NCI-H526 (cell line): ENCODE measurements at regions not wholly inside any gene's neighbourhood (a gene's known extent, or its start where the extent isn't known, plus 50 kb on each side); places are given as distances from the start of the nearest gene placed in this dataset.

Experiments used
- DNase-seq, 2 experiments: peaks; one replicate each; lab custom pipeline; 2025; lab: John Stamatoyannopoulos, UW

DNA sequence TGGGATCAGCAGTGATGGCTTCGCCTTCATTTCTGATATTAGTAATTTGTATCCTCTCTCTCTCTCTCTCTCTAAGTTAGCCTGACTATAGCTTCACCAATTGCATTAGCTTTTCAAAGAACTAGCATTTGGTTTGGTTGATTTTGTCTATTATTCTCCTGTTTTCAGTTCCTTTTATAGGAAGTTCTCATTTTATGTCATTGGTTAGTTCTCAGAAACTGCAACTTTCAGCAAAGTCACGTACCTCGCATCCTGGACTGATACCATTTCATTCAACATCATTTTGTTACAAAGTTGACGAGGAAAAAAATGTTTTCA is 450.8 kb downstream of the EIPR1 start:
- DNase-seq: no peak

DNA sequence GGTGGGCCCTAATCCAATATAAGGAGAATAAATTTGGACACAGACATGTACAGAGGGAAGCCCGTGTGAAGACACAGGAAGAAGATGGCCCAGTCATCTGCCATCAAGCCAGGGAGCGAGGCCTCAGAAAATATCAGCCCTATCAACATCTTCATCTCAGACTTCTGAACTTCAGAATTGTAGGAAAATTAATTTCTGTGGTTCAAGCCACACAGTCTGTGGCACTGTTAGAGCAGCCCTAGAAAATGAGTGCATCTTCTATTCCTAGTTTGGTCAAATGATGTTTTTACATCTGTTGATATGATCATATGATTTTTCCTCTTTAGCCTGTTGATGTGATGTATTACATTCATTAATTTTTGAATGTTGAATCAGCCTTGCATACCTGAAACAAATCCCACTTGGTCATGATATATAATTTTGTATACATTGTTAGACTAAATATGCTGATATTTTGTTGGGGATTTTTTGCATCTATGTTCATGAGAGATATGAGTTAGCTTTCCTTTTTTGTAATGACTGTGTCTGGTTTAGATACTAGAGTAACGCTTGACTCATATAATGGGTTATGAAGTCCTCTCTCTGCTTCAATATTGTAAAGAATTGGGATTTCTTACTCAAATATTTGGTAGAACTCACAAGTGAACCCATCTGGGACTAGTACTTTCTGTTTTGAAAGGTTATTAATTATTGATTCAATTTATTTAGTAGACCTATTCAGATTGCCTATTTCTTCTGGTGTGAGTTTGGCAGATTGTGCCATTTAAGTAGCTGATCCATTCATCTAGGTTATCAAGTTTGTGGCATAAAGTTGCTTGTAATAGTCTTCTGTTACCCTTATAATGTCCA is 451.4 kb downstream of the EIPR1 start:
- no peak for DNase-seq

DNA sequence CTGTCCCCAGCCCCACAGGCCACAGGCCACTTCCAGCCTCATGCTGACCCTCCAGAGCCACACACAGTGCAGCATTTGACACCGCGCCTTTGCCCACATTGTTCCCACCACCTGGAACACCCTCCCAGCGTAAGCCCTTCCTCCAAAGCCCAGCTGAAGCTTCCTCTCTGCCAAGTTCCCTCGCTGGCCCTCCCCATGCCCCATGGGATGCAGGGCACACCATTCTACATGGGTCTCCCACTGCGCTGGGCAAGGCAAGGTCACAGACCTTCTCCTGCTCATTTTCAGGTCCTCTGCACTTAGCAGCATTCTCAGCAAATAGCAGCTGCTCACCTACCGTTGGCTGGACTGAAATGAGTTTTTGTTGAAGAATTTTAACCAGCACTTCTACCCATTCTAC is 455.5 kb downstream of the EIPR1 start:
- no peak for DNase-seq

DNA sequence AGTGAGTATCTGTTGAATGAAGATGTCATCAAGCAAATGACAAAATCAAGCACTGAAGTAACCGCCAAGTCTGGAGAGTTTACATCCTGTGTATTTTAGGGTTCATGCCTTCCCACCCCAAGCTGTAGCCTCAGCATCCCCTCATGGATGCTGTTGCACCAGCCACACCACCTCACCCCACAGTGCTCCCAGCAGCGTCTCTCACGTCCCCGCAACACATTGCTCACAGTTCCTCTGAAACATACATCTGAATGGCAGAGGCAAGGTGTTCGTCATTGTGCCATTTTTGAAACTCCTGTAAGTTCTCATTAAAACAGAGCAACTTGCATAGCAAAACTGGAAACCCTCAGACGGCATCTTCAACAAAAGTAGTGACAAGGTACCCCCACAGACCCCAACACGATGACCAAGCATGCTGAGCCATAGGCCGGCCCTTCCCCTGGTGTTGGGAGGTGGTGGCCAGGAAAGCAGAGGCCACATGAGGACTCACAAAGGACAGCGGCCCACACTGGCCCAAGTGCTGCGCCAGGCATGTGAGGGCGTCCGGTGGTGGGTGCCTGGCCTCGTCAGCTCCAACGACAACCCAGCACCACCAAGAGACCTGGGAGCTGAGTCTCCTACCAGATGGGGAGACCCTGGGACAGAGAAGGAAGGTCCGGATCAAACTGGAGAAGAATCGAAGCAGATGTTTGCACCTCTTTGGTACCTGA is 456.5 kb downstream of the EIPR1 start:
- DNase-seq: no peak

DNA sequence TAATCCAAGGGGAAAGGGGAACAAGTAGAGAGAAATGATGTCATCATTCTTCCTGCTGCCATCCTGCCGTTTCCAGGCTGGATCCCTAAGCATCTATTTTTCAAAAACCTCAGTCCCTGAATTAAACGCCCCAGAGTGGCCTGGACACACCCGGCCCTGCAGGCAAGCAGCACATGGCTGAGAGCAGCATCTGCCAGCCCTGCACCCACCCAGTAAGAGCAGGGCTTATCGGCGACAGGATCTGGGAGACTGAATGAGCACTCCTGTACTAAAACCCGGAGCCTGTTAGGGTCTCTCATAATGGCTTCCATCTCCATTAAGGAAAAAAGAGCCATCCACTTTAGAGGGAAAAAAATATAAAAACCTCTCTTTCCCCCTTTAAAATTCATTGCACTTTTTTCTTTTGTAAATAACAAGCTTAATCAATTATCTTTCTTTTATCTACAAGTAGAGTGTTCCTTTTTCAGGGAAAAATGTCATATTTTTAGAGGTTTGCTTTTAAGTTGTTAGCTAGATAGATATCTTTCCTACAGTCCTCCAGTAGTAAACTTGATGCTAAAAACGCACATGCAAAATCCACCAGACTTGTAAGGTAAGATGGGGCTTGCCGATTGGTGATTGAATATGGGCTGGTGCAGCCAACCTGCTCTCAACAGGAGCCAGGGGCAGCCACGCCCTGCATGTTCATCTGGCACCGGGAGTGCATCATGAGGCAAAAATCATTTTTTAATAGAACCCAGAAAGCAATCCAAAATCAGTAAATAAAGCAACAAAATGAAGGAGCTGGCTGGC is 457.8 kb downstream of the EIPR1 start:
- peak; percentile 6 to 23 for DNase-seq

DNA sequence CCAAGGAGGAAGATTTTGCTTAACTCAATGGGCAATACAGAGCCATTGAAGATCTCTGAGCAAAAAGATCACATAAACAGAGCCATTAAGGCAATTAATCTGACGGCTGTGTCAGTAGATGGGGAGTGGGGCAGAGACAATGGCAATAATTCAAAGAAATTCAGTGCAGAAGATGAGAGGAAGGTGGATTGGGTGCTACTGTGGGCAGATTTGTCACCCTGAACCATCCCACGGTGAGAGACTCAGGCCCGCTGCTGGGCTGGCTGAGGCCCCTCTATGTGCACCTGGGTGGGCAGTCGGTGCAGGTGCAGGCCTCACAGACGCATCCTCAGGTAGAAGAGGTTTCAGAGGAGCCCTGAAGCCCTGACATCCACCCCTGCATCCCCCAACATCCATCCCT is 458.6 kb downstream of the EIPR1 start:
- DNase-seq: no peak

DNA sequence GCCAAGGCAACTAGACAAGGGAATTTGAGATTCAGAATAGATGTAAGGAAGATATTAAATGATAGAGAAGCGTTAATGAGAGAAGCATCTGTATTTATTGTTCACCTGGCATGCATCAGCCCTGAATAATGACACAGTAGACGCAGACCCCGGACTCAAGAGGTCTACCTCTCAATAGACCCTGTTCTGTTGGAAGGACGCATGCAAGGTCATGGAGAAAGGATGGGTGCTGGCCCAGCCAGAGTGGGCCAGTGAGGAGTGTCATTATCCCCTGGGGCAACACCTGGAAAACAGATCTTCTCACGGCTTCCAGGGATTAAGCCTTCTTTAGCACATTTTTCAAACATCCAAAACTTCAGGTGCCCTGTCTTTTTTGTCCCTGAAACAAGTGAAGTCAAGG is 461.0 kb downstream of the EIPR1 start:
- no peak for DNase-seq

DNA sequence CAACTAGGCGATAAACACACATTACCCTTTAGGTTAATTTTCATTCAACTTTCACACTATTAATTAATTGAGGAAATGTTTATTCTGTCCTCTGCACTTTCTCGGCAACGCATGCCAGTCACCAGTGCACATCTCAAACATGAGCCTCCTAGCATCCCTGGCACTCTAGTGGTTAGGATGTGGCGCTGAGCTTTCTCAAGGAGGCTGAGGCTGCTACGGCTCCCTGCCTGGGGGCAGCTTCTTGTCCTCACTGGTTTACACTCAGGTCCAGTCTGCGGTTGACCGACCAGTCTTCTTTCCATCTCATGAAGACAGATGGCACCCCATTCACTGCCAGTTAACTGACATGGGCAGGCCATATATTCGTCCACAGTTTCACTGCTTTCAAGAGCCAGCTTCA is 463.4 kb downstream of the EIPR1 start:
- DNase-seq: no peak

DNA sequence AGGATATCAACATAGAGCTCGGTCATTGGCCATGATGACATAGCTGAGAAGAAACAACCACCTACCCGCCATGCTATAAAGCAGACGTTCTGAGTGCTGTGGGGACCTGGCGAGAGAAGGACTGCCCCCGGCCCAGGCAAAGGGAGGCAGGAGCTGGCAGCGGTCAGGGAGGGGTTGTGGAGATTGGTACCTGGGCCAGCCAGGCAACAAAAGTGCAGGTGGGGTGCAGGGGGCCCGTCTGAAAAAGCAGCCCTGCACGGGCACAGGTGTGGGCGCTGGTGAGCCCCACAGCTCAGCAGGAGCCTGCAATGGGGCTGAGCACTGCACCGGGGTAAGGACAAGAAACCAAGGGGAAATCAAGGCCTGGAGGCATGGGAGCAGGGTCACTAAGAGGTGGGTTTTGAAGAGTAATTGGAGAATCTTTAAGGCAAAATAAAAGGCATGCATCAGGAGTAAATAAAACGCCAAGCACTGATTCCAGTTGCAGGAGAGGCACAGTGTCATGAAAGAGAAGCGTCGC is 464.0 kb downstream of the EIPR1 start:
- DNase-seq: no peak

DNA sequence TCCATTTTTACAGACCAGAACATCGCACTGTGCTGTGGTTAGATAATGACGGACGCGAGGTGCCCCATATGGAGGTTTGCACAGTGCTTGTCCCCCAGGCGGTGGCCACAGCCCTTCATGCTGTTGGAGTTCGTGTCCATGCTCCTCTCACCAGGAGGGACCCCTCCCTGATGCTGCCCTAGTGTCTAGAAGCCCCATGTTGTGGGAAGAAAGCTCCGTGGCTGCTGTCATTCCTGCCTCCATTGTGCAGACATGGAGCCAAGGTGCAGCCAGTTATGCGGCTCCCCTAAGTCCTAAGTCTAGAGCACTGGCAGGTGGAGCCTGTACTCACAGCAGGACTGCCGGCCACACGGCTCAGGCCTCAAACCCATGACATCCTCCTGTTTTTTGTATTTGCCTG is 464.9 kb downstream of the EIPR1 start:
- peak in 1 of 2 experiments; percentile 78 for DNase-seq

DNA sequence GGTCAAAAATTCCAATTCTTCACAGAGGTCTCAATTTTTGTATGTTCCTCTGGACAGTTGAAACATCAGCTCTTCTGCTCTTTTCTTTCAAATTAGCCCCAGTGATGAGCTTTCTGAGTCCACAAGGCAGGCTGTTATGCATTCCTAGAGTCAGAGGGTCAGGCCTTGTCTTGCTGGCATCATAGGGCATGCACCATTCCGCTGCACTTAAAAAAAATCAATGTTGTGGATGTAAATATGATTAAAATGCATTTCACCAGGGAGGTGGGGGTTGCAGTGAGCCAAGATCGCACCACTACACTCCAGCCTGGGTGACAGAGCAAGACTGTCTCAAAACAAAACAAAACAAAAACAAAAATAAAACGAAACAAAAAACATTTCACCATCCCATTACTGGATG is 465.3 kb downstream of the EIPR1 start:
- DNase-seq: no peak

DNA sequence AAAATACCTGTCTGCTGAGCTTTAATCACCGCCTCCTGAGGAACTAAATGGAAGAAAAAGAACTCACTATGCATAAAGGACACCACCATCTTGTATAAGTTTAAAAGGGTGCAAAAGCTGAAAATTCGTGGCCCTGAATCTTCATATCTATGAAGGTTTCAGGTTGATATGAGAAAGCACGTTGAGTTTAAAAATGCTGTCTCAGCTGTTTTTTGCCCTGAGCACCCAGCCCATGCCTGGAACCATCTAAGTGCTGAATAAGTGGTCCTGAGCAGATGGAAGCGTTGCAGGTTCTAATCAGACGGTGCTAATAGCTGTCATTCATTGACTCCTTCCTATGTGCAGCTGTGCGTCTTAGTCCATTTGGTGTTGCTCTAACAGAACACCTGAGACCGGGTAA is 467.4 kb downstream of the EIPR1 start:
- DNase-seq: no peak

DNA sequence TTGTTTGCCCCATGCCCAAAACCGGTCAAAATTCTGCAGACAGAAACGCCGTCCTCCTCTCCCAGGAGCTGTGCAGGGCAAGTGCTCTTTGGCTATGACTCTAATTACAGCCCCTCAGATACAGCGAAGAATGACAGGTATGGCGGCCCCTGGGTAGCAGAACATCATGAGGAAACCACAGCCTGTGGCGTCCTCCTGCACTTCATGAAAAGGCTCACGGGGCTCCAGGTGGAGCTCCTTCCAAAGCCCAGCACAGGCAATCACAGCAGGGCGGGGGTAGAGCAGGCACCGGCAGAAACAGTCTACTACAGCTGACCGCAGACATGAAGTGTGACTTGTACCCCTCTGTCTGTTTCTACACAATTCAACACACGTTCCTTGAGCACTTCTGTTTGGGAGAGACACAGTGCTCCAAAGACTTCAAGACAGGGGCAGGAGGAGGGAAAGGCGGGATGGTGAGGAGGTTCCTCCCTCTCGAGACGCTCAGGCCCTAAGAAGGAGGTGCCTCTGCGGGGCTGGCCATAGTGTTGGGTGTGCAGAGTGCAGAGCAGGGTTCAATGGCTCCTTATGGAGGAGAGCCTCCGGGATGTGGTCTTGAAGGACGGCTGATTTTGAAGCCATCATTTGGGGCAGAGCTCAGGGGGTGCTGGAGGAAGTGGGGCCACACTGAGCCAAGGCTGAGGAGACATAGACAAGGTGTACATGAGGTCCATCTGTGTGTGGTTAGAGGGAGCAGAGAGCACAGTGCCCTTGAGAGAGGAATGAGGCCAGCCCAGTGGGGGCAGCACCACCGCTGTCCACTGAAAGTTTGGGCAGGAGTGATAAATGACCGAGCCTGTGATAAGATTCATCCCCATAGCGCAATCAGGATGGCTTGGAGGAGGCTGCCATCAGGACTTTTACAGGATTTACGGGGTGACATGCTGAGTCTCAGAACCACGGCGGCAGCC is 468.3 kb downstream of the EIPR1 start:
- no peak for DNase-seq

DNA sequence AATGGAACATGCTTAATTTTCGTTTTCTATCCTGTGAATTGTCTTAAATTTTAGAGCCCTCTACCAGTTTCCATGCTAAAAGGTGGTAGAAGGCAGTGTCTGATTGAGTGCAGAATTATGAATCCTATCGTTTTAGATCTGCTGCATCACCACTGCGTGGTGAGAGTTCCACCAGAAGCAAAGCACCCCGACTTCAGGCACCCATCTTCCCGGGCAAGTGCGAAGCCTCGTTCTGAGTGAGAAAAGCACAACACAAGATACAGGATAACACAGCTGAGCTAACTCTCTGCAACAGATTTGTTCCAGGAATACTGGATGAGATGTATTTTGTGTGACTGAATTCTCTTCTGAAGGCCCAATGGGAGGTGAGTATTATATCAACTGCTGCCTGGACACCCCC is 471.5 kb downstream of the EIPR1 start:
- DNase-seq: no peak

DNA sequence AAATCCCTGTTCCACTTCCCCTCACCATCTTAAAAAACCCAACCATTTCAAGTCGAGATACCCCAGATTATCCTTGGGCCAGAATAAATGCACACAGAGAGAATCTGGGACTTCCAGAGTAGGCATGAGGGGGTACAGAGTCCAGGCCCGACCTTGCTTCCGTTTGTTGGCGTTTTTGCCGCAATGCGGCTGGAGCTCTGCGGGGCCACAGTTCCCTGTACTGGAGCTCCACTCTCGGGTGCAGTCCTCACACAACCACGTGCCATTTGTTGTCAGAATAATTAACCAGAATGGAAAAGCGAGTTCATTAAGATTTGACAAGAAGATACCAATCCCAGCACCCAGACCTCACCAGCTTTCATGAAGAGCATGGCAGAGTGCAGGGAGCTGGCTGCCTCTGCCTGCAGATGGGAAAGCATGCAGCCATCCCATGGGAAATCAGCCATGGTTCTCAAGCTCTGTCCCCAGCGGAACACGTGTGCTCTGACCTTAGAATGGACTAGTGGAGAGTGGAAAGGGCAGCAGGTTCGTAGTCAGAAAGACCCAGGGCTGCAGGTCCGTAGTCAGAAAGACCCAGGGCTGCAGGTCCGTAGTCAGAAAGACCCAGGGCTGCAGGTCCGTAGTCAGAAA is 472.8 kb downstream of the EIPR1 start:
- DNase-seq: no peak

DNA sequence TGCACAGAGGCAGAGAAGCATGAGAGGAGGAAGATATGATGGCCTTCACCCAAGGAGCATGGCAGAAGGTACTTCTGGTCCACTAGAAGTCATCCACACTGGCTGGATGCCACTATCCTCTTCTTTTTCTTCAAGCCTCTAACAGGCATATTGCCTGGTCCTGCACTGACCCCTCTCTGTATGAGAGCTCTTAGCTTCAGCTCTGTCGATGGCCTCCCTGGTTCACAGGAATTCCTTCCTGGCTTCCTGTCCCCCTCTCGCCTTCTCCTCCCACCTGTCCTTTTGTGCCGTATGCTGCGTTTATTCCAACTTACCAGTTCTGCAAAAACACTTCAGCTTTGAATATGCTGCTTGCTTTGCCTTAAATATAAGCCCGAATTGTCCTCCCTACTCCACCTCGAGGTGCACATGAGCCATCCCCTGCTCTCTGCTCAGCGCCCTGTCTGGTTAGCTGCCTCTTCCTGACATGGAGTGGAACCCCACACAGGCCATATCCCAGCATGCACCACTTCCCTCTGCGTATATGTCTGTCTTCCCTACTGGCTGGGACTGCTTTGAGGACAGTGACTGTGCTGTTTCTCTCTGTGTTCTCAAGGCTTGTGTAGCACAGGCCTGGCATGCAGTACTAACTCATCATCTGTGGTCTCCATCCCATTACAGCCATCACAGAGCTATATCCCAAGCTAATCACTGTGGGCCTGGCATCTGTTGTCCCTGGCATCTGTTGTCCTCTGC is 474.9 kb downstream of the EIPR1 start:
- DNase-seq: no peak

DNA sequence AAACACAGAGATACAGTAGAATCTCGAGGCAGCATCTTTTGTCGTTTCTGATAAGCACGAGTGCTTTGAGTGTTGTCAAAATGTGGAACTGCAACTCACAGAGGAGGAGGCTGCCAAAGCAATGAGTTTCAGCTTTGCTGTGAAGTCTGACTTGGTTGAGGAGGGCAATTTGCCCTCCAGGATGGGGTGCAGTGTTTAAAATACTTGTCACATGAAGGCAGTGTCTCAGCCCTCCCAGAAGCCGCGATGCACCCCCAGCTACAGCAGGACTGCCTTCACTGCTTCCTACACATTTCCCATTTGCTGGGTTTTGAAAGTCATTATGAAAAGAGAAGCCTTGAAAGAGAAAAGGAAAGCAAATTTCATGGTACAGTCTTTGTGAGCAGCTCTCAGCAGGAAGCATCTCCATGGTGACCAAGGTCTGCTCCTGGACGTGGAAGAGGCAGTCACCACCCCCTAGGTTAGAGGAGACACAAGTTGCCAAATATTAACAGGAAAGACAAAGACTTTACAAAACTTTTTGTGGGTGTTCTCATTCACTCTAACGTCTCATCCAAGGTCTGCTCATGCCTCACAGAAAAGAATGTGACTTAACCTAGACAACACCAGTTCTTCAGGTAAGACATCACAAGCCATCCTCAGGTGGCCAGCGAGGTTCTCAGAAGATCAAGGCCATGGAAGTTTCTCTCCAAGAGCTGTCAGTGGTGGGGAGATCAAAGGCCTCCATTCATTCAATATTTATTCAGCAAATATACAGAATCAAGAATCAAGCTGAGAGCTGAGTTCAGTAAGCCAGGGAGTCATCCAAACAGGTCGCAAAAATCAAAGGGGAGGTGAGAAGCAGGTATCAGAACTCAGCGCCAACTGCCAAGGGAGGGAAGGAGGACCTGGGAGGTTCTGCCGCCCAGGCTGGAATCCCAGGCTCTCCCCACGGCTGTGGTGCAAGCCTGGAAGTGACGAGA is 476.0 kb downstream of the EIPR1 start:
- DNase-seq: no peak

DNA sequence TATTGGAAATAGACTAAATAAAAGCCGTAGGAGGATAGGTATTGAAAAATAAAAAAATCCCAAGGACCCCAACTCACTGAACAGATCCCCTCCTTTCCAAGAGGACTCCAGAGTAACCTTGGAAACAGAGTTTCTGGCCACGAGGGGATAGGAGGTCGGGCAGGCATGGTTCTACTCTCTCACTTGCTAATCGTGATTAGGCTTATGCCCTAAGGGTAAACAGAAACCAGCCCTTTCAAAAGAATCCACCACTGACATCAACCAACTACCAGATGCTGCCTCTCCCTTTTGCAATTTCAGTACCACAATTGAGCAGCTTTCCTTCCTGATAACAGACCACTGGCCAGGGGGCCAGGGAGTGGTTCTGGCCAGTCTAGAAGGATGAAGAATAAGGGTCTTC is 477.8 kb downstream of the EIPR1 start:
- peak in 1 of 2 experiments; percentile 18 for DNase-seq

DNA sequence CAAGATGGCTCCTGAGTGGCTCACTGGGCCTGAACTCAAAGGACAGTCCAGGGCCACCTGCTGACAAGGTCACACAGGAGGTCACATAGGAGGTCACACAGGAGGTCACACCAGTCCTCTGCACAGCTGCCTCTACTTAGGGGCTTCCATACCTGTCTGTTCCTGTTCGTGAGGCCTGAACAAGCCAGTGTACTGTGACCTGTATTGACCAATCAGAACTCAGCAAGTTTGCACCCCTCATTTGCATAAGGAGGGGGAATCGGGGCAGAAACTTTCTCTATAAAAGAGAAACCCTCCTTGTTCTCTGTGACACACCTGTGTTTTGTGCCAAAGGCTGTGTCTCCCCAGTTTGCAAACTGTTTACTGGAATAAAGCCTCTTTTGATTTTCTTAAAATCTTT is 478.9 kb downstream of the EIPR1 start:
- DNase-seq: no peak
